HG02938 (cell line): ENCODE measurements at regions not wholly inside any gene's neighbourhood (a gene's known extent, or its start where the extent isn't known, plus 50 kb on each side); places are given as distances from the start of the nearest gene placed in this dataset.

Experiments
- ATAC-seq: cut with Tn5 transposase; IDR thresholded peaks from one replicate; pipeline ENCODE4 v1.9.1; 2021; ENCODE audit warnings: mild to moderate bottlenecking, moderate library complexity; ENCODE audit not compliant: unreplicated experiment

DNA sequence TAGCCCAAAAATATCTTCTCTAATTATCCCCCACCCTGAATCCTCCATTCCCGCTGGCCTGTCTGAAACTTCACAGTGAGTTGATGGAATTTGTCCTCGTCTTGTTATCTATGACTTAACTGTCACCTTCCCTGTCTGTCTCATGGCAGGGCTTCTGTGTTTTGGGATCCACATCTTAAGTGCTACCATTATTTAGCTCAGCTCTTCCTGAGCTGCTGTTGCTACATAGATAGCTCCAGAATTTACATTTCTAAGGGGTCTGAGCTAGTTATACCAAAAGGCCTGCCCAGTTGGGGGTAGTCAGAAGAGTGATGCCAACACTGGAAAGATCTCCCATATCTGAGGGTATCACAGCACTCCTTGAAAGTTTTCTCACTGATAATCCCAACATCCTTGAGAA lies 57.0 kb upstream of the CDKN3 start:
- ATAC-seq = no peak

DNA sequence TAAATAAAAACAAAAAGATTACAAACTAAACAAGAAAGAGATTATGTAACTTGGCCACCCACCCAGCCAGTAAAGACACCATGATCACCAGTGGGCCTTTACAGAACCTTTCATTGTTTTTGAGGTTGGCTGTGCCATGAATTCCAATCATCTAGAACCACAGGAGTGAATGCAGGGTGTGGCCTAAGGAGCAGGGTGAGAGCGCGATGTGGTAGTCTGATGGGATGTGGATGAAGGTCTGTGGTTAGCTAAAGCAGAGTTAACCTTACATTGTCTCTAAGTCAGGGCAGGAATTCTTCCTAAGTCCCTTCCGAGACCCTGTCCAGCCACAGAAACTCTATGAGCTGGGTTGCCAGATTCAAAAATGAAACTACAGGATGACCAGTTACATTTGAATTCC lies 54.0 kb upstream of the CDKN3 start:
- no peak for ATAC-seq

DNA sequence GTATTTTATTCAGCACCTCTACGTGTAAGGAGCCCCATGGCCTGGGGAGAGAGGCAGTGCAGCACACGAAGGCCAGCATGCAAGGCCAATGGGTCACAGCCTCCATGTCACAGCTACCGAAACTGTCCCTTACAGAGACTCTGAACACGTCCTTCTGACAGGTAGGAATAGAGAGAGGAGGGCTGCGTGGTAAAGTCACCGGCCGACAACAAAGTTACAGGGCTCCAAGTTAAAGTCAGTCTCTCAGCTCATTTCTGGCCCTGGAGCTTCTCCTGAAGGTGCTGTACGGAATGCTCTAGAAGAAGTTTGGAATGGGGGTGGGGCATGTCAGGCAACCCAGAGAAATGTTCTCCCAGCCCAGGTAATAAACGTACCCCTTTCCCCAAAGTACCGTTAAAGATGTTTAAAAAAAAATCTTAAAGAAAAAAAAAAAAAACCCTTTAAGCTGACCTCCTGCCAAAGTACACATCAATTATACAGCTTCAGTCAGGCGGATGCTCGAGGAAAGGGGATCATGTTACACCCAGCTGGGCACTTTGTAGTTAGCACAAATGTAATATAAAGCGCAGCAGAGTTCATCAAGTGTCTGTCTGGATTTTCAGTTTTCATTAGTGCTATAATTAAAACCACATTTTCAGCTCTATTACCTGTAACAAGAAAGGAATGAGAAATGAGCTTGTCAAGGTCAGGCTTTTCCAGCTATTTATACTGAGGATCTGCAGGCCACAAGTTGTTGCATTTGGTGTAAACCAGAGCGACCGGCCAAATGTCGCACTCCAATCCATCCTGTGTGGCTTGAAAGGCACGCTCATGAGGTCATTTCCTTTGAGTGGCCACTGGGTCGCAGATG lies 53.3 kb upstream of the CDKN3 start:
- no peak for ATAC-seq

DNA sequence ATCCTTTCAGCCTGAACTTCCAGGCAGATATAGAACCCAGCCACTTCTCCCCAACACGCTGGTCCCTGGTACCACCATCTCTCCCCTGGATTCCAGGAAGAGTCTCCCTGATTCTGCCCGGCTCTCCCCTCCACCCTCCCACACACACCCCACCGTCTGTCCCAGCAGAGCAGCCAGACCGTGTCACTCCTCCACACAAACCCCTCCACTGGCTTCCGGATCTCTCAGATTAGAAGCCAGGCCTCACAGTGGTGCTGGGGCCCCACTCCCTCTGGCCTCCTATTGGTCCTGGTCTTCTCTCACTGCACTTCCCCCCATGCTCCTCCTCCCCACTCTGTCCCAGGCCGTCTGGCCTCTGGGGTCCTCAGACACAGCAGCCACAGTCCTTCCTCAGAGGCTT lies 52.4 kb upstream of the CDKN3 start:
- no peak for ATAC-seq

DNA sequence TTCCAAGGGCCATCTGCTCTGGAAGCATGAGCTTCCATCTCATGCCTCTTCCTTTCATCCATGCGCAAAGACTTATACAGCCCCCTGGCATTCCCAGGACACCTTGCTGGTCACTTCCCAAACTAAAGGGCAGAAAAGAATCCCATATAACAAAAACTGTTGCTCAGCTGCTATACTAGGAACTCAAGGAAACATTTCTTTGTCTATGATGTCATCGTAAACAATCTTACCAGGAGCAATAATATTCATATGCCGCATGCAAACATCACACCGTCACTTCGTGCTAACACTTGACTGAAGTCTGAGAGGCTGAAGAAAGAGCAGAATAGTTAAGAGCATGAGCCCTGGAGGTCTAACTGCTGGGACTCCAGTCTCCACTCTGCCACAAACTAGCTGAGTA lies 50.5 kb upstream of the CDKN3 start:
- ATAC-seq = no peak
